HG02571 (cell line): ENCODE measurements at regions not wholly inside any gene's neighbourhood (a gene's known extent, or its start where the extent isn't known, plus 50 kb on each side); places are given as distances from the start of the nearest gene placed in this dataset.

Experiments used
- ATAC-seq: cut with Tn5 transposase; IDR thresholded peaks from one replicate; pipeline ENCODE4 v1.9.1; 2021; ENCODE audit warnings: mild to moderate bottlenecking, moderate library complexity; ENCODE audit not compliant: unreplicated experiment

DNA sequence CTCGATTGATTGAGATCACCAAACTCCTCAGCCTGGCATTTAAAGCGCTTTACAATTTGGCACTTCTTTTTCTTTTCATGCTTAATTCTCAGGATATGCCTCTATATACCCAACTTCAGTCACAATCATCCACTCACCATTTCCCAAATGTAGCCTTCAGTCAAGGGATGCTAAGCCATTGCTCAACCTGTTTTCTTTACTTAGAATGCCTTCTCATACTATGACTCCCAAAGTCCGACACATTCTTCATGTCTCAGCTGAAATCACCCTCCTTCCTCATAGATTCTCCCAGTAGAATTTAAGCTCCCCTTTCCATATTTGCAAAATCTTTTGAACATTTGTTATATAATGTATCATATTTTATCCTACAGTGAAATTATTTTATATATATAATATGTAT, 467.0 kb downstream of the LRIG3 start:
- no peak for ATAC-seq

DNA sequence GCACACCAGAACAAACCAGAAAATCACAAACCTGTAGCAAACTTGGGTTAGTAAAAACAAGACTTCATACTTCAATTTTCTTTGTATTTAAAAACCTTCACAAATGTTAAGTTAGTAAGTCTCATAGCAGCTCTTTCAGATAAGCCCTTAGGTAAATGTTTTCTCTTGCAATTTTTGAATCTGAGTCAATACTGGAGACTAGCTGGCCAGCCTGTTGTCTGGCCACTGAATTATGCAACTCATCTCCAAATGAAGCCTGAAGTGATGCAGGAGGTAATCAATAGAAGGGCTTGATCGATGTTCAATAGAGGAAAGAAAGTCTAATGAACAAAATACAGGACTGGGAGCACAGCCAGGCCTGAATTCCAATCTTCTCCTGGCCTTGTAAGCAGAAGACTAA, 465.2 kb downstream of the LRIG3 start:
- ATAC-seq: no peak

DNA sequence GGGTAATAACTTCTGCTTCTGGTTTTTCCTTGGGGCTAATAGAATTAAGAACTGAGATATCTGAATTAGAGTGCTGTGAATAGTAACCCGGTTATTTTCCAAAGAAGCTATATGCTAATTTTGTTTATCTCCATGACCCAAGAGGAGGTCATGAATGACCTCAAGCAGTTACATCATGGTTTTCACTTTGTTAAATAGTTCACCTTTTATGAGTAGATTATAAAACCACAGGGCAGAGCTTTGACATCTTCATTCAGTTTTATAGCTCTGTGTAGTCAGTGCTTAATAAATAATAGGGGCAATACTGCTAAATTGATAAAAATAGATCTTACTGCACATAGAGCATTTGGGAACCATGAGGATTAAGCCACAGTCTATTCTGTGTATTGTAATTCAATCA, 462.2 kb downstream of the LRIG3 start:
- no peak for ATAC-seq

DNA sequence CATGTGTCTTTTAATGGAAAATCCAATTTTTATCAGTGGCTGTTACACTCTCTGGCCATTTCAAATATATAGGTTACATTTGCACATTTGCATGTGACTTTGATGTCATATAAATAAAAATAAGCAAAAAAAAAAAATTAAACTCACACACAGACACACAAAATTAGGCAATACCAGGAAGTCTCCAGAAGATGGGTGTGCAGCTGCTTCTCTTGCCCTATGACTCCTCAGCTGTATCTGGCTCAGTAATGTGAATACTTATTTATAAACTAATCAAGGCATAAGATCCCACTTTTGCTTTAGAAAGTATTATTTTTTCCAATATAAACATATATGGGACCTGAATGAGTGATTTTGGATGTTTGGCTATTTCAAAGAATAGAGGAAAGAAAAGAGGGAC, 461.1 kb downstream of the LRIG3 start:
- ATAC-seq: no peak

DNA sequence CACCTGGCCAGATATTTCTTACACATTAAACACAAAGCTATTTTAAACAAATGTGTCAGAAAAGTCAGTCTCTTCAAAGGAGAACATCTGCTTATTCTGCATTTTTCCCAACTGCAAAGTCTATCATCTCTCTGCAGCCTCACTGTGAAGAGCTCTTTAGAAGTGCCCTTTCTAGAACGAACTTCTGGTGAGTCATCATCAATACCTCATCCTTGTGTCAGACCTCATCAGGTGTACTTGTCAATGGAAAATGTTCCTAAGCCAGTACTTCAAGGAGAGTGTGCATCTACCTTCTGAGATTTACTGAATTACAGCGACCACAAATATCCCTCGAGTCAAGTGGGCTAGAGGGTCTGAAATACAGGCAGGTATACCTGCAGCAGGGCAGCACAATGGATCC, 457.3 kb downstream of the LRIG3 start:
- no peak for ATAC-seq

DNA sequence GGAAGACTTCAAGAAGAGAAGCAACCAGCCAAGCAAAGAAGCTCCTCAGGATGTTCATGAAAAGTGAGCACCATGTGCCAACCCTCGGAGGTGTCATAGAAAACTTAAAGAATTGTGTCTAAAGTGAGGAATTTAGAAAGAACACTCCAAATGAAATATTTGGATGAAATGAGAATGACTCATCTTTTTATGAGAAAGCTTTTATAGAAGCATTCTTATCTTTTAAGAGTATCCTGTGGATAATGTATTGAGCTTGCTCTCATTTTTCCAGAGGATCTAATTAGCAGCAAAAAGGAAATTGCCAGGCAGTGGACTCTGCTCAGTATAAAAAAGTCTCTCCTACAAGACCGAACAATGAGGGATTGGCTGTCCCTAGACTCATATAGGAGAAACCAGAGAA, 454.9 kb downstream of the LRIG3 start:
- ATAC-seq: no peak

DNA sequence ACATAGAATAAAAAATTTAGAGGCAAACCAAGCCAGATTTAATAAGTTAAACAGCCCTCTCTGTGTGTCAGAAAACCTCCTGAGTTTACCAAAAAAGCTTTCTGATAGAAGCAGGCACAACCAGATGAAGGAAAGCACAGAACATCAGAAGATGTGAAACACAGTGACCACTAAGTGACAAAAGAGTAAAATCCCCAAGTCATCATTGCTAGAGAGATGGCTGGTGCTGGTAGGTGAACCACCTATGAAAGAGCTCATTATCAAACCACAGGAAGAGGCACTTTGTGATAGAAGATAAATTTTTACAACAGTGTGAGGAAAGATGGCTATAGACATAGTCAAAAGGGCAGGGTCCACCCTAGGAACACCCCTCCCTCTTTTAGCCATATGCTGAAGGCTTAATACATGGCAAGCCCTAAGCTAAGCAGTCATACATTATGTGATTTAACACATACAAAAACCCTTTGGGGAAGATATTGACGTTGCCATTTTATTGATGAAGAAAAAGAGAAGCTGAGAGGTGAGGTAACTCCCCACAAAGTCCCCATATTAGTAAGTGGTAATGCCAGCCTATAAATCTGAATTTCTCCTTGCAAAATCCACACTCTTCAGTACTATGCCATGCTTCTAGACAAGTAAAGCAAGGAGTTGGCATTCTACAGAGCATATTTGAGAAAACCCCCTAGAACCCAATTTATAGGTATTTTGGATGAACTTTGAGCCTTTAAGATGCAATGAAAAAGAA, 449.9 kb downstream of the LRIG3 start:
- no peak for ATAC-seq

DNA sequence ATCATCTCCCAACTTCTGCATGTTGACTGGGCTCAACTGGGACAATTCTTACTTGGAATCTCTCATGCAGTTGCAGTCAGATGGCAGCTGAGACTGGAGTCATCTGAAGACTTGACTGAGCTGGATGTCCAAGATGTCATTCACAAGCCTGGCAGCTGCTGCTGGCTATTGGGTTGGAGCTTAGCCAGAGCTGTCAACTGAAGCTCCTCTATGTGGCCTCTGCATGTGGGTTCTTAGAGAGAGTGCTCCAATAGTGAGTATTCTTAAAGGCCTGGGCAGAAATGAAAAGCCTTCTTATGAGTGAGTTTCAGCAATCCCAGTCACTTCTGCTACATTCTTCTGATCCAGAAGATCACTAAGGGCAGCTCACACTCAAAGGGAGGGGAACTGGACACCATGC, 440.9 kb downstream of the LRIG3 start:
- ATAC-seq: no peak

DNA sequence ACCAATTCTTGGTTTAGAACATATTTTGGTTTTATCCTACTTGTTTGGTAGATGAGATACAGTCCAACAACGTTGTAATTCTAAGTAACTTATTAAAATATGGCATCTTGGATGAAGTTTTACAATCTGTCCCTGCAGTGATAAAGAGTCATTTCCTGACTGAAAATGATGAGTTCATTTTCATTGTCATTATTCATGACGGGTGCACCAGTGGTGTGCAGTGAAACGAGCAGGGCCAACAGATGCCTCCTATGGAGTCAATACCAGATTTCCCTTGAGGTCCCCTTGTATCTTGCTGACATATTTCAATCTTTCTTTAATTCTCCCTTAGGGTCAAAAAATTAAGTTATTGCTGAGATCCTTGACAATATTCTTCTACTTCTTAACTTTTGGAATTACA, 438.5 kb downstream of the LRIG3 start:
- ATAC-seq: no peak

DNA sequence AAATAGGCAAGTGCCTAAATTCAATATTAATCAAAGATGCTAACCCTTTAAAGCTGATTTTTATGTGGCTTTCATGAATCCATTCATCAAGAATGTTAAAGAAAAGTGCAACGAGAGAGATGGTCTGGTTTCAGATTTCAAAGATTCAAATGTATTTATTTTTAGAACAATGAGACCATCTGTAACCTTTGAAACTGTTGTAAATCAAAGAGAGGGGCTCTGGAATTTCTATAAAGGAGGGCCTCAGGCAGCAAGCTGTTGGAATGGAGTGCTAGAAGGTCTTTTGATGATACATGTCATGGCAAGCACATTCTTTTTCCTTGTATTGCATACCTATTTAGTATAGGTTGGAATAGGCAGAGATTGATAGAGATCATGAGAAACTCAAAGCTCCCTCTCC, 433.0 kb downstream of the LRIG3 start:
- no peak for ATAC-seq

DNA sequence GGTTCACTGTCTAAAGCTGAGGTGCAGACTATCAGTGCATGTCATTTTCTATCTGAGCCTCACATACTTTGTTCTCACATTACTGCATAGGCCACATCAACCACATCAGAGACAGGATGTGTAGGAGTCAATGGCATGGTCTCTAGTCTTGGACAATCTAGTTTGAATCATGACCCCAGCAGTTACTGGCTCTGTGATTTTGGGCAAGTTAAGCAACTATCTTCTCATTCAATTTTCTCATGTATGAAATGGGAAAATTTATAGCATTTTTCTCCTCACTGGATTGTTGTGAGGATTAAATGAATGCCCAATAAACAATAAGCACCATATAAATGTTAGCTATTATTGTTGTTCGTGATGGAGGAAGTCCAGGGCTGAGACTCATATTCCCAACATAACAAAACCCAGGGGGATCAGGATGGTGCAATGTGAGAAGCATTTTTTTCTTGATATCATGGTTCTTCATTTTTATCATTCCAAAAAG, 432.6 kb downstream of the LRIG3 start:
- no peak for ATAC-seq

DNA sequence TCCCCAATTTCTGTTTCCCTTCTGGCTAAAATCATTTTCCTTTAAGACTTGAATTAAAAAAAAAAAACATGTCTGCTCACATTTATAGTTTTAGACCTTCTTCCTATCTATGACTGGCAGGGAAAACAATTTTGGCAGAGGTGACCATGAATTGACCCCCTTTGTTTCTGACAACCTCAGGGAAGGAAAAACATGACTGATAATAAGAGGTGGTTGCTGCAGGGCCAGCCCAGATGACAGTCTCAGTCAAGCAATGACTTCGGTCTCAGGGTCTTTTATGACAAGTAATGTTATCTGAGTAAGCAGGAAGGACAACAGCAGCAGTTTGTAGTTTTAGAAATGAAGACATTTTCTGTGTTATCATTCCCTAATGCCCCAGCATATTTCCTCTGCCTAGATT, 430.9 kb downstream of the LRIG3 start:
- no peak for ATAC-seq

DNA sequence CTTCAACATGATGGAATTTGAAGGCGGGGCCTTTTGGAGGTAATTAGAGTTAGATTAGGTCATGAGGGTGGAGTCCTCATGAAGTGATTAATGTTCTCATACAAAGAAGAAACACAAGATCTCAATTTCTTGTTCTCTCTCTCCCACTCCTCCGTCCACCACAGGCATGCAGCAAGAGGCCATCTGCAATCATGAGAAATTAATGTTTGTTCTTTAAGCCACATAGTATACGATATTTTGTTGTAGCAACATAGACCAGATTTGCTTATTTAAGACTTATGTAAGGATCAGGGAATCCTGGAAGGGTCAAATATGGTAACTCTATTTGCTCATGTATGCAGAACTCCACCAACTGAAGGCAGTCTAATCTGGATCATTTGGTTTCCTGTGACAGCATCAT, 429.0 kb downstream of the LRIG3 start:
- ATAC-seq: no peak

DNA sequence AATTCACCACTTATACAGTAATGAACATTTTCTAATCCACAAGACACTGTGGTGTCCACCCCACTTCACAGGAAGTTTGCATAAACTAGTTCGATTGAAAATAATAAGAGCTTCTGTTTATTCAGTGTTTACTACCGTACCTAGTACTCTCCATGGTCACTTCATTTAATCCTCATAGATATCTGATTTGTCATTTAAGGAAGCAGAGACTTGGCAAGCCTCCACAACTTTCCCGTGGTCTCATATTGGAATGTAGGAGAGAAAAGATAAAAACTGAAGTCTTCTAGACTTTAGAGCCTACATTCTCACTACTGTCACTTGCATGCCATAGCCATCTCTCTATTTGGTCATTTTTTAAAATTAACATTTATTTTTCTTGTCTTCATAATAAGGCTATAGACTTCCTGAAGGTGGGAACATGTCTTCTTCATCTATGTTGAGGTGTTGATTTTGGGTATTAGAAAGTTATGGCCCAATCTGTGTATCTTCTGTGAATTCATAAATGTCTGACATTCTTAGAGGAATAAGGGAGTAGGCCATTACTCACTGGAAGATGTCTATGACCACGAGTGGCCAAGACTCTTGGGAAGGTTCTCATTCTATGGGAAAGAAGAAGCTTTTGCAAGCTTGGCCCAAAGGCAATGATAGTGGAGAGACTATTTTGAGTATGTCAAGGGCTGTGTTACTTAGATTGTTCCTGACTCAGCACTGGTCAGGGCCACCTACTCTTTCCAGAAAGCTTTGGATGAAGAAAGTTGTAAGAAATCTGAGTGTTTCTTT, 423.7 kb downstream of the LRIG3 start:
- ATAC-seq: no peak

DNA sequence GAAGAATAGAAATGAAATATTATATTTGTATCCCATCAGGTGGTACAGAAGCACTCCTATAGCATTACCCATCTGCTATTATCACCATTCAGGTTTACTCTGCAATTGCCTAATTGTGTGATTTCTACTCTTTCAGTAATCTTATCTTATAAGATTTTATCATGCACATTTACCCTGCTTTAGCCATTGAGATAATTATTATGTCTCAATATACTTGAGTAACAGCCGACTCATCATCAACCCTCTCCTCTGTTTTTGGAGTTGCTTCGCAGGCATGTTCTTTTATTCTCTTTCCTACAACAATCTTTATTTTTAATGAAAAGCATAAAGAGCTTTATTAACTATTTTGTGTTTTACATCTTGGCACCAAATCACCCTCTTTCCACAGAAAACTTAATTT, 419.9 kb downstream of the LRIG3 start:
- no peak for ATAC-seq

DNA sequence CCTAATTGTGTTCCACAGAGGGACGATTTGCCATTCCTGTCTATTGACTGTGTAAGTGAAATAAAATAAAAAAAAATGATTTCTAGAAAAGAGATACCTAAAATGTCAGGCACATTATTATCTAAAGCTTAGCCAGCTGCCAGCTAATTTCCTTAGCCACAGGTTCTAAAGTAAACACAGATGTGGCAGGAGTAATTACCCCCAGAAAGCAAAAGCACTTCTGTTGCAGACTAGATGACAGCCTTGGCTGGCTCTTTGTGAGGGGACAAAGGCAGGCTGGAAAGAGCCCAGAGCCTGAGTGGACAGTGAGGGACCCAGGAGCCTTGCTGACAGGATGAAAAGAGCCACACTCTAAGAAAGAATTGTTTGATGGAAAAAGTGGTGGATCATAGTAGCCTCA, 418.1 kb downstream of the LRIG3 start:
- ATAC-seq: no peak

DNA sequence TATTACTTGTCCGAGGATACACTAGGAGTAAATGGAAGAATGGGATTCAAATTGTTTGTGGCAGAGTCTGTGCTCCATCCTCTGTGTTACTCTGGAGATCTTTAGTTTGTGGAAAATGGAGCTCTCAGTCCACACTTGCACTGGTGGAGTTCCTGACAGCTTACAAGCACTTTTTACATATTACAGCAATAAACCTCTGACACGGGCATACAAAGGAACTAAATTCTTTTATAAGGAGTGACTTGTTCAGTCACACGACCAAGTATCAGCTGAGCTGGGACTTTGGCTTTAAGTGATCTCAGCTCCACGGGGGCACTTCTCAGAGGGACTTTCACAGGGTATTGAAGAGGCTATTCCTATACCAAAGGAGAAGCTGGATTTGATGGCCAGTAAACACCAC, 417.5 kb downstream of the LRIG3 start:
- no peak for ATAC-seq

DNA sequence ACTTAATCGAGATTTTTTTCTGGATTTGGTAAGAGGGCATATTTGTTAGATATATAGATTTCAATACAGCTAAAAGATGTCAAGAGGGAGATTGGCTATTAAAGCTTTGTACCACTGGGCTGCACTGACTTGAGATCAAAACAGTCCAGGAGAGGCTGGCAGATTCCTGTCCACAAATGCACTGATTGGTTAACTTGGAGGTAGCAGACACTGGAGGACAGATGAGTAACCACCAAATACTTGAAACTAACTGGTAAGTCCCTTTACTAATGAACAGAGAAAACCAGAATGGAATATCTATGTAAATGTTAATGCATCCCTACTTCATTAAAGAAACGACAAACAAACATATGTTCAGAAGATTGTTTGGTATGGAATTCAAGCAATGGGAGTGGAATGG, 416.6 kb downstream of the LRIG3 start:
- no peak for ATAC-seq

DNA sequence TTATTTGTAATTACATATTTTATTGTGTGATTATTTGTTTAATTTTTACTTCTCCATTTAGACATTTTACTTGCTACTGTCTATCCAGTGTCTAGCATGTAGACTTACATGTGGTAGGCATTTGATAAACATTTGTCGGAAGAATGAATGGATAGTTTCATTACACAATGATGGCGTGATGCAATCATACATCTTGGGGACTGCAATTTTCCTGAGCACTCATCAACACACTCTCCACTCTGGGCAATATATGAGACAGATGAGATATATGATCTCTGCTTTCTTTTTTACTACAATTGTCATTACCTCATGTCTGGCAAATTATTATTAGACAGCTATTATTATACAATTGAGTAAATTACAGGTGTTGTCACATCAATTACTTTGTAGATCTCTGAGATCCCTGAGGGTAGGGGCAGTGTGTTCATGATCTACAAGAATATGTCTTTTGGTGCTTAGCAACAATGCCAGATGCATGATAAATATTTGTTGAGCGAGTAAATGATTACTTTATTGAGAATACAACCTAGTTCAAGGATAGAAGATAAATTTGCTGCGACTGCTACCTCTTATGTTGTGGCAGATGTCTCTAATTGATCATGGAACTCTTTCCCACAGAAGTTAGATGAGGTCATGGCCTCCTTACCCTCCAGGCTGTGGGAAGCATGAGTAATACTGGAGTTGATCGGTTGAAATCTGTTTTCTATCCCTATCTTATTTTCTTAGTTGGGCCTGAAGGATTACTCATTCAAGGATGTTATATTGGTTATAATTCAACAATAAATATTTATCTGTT, 416.0 kb downstream of the LRIG3 start:
- ATAC-seq: no peak

DNA sequence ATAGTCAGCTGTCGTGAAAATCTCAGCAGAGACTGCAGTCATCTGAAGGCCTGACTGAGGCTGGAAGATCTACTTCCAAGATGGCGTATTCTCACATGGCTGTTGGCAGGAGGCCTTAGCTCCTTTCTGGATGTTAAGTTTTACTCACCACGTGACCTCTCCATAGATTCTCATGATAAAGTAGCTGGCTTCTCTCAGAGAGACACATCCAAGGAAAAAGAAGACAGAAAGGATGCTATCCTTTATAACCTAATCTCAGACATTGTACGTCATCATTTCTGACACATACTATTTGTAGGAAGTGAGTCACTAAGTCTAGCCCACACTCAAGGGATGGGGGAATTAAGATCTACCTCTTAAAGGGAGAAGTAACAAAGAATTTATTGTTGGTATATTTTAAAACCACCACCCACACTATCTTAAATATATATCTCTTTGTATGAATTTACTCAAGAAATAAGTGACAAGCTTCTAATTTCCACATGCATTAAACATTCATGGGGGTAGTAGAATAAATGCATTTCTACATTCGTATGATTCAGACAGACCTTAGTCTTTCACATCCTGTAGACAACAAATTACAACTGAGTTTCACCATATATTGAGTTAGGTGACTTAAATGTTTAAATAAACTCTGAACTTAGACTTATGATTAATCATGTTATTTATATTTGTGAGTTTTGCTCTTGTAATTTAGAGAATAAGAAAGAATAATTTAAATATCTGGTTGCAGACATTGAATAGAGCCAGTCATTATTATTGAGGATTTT, 411.0 kb downstream of the LRIG3 start:
- no peak for ATAC-seq

DNA sequence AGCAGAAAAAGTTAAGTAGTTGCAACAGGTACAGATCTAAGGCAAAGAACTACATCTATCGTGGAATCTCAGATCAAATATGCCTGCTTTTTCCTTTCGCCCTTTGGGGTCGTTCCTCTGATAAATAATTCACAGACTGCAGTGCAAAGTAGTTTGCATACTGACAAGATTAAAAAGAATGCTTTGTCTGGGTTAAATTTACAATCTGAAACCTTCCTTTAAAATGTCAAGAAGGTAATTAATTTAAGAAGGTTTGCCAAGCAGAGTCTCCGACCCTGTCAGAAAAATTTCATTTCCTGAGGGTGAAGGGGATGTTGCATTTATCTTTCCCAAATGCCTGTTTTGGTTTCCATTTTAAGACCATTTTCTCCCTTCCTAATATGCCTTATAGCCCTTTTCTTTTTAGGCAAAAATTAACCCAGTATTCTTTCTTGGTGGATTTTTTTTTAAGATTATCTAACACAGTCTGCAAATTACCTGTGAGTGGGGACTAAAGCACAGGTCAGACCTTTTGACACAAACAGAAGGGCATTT, 406.9 kb downstream of the LRIG3 start:
- no peak for ATAC-seq
